HG03520 (cell line): ENCODE measurements at regions not wholly inside any gene's neighbourhood (a gene's known extent, or its start where the extent isn't known, plus 50 kb on each side); places are given as distances from the start of the nearest gene placed in this dataset.
"Not testable (repeated sequence)": the region's sequence is repeated elsewhere in the genome, so short reads cannot be mapped to it uniquely, and the experiment has no call there.

Source experiments
- ATAC-seq: cut with Tn5 transposase; IDR thresholded peaks from one replicate; pipeline ENCODE4 v1.9.1; 2021; ENCODE audit warnings: mild to moderate bottlenecking, moderate library complexity; ENCODE audit not compliant: unreplicated experiment

- no peak for ATAC-seq
These were observed 77.1 kb downstream of the C9orf152 start for GRCh38 chr9:110130791-110131416.

GRCh38 chr9:110131499-110131898, 76.5 kb downstream of the C9orf152 start:
- ATAC-seq, result no peak

GRCh38 chr9:110132531-110132930, 75.4 kb downstream of the C9orf152 start:
- not testable (repeated sequence) for ATAC-seq

DNA sequence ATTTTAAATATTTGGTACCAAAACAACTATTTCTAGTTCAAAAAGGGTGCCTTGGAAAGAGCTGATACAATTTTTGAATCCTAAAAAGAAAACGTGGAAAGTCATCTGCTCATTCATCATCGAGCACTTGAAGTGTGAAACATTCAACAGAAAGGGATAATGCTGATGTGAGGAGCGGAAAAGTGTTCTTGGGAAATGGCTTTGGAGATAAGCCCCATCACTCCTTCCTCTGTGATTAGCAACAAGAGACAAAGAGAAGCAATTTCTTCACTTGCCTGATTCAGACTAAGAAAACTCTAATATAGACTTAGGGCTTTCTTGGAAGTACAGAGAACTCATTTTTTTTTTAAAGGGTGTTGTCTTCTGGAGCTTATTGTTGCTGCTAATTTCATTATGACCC, 74.9 kb downstream of the C9orf152 start:
- no peak for ATAC-seq

GRCh38 chr9:110133608-110134210, 74.2 kb downstream of the C9orf152 start:
- no peak for ATAC-seq

DNA sequence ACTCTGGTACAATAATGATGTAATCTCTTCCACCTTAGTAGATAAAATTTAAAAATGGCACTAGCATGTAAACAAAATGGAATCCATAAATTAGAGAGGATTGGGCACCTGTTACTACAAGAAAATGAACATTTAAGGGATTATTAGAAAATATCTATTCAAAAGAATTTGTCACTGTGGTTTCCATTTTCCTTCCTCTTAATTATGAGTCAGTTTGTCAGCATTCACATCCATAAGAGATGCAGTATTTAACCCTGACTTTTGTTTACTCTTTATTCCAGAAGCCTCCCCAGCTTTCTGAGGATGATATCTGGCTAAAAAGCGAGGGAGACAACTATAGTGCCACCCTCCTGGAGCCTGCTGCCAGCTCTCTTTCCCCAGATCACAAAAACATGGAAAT, 72.1 kb downstream of the C9orf152 start:
- no peak for ATAC-seq

DNA sequence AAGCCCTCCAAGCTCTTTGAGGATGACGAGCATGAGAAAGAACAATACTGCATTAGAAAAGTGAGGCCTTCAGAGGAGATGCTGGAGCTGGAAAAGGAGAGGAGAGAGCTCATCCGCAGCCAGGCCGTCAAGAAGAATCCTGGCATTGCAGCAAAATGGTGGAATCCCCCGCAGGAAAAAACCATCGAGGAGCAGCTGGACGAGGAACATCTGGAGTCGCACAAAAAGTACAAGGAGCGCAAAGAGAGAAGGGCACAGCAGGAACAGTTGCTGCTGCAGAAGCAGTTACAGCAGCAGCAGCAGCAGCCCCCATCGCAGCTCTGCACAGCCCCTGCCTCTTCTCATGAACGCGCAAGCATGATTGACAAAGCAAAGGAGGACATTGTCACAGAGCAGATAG, 71.2 kb downstream of the C9orf152 start:
- ATAC-seq, result no peak

- ATAC-seq, result no peak
These were observed 67.7 kb downstream of the C9orf152 start for GRCh38 chr9:110140276-110140675.

DNA sequence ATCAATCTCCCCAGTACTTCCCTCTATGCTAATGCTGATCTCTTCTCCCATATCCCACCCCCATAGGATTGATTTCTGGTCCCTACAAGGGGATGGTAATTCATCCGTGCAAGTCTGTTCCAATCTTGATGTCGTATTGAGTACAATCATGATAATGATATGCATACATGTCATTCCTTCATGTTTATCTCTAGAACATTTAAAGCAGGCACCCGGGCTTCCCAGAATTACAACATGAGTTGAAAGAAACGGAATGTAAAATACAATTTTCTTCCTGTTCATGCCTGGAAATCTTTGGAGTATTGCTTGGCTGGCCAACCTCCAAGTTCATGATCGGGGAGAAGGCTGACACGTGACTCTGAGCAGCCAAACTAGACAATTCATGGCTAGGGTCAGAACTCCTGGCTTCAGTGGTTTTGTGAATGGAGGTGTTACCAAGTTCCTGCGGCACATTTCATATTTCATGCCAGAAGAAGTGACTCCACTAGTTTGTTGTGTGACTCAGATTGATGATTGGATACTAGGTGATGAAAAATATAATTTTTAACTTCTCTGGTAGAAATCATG, 66.6 kb downstream of the C9orf152 start:
- no peak for ATAC-seq

DNA sequence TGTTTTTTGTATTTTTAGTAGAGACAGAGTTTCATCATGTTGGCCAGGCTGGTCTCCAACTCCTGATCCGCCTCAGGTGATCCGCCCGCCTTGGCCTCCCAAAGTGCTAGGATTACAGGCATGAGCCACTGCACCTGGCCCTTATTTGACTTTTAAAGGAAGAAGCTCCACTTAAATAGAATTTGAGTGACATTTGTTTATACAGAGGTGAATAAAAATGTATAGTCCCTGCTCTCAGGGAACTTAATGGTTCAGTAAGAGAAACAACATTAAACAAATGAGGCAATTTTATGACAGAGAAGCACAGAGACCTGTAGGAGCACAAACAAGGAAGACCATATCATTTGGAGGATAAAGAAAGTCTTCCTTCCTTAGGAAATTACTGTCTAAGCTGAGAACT, 65.7 kb downstream of the C9orf152 start:
- ATAC-seq, result no peak

DNA sequence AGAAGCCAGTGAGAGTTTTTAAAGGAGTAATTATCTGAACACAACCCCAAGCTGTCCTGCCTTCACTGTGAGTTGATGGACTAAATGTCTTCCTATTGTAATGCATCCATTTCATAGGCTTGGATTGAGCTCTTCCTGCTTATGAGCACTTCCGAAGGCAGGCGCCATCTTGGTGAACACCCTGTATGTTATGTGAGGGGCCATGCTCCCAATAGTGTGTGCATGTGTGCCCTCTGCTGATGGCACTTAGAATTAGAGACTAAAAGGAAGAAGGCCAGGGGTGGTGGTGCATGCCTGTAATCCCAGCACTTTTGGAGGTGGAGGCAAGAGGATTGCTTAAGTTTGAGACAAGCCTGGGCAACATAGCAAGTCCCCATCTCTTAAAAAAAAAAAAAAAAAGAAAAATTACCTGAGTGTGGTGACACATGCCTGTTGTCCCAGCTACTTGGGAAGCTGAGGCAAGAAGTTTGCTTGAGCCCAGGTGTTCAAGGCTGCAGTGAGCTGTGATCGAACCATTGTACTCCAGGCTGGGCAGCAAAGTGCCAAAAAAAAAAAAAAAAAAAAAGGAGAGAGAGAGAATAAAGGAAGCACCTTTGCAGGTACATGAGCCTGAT, 65.0 kb downstream of the C9orf152 start:
- peak; percentile 1 for ATAC-seq

GRCh38 chr9:110143485-110143884, 64.5 kb downstream of the C9orf152 start:
- peak; percentile 31 for ATAC-seq

DNA sequence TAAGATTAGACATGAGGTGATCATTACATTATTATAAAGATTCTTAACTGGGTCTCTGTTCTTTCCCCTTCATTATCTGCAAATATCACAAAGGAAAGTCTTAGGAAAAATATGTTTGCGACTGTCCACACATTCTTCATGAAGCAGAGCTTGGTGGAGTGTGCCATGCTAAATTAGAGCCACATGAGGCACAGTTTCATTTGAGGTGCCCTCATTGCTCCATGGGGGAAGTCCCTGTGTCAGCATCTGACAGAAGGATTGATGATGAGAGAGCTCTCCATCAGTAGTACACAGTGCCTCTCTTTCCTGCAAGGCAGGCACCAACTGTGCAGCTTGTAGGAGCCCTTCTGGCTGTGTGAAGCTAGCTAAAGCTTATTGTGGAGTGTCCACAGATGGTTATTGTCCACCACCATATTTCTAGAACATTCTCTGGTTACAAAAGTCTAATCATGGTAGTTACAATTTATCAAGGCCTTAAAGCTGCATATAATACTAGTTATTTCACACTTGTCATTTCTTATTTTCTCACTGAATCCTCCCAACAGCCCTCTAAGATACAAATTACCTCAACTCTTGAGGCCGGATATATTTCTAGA, 63.9 kb downstream of the C9orf152 start:
- ATAC-seq, result peak; percentile 52

- ATAC-seq, result no peak
These were observed 61.6 kb downstream of the C9orf152 start for GRCh38 chr9:110146373-110146772.

- ATAC-seq, result peak; percentile 75
These were observed 59.6 kb downstream of the C9orf152 start for GRCh38 chr9:110148384-110148783.

DNA sequence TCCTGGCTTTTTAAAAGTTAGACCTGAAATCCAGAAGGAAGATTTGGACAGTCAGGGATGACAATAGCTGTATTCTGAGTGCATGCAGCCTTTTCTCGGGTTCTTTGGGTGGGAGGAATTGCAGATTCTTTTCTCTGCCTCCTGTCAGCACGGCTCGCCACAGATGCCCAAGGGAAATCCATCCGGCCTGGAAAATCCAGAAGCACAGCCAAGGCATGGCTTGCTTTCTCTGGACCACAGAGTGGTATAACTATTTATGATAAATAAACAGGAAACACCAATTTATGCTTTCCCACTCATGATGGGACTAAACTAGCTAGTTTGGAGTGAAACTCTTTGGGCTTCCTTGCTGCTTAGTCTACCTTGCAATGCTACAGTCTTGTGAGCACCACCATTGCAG, 59.1 kb downstream of the C9orf152 start:
- no peak for ATAC-seq
